ENCODE measurements at regions not wholly inside any gene's neighbourhood (a gene's known extent, or its start where the extent isn't known, plus 50 kb on each side); places are given as distances from the start of the nearest gene placed in this dataset.

- TF ChIP-seq, protein P1, sequence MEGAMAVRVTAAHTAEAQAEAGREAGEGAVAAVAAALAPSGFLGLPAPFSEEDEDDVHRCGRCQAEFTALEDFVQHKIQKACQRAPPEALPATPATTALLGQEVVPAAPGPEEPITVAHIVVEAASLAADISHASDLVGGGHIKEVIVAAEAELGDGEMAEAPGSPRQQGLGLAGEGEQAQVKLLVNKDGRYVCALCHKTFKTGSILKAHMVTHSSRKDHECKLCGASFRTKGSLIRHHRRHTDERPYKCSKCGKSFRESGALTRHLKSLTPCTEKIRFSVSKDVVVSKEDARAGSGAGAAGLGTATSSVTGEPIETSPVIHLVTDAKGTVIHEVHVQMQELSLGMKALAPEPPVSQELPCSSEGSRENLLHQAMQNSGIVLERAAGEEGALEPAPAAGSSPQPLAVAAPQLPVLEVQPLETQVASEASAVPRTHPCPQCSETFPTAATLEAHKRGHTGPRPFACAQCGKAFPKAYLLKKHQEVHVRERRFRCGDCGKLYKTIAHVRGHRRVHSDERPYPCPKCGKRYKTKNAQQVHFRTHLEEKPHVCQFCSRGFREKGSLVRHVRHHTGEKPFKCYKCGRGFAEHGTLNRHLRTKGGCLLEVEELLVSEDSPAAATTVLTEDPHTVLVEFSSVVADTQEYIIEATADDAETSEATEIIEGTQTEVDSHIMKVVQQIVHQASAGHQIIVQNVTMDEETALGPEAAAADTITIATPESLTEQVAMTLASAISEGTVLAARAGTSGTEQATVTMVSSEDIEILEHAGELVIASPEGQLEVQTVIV (IDR thresholded peaks at IDR 0.05; ENCODE audit: borderline replicate concordance, partially characterized antibody): no peak
Observed at GRCh38 chr1:244236101-244236500, 185.0 kb downstream of the ZBTB18 start (continued).

GRCh38 chr1:244236721-244237120 lies 185.6 kb downstream of the ZBTB18 start:
- ChIA-PET CTCF (no interaction called here), RAD21 (ENCODE audit: unreplicated experiment) (no interaction called here), POLR2A (no interaction called here), SMC1A (ENCODE audit: uncharacterized antibody, unreplicated experiment) (no interaction called here)
- ATAC-seq (no peak), DNase-seq (ENCODE audit: low read depth, low spot score) (no peak), FAIRE-seq (no peak)
- WGBS (ENCODE audit: insufficient coverage, insufficient replicate concordance, low lambda C conversion rate, missing lambda C conversion rate): 63% methylated on average over 7 of the region's 7 CpGs
- no peak overlapping the region for H2AFZ ChIP-seq (ENCODE audit: control insufficient read depth, low read depth, low read length)
- BruUV-seq (replicated peaks): no TSS peak
- no peaks in the 10 kb centered on the region for H4K20me1 ChIP-seq (ENCODE audit: control insufficient read depth, insufficient read depth)
- H3K27me3 ChIP-seq (replicated peaks in 1 of 2; ENCODE audit: control insufficient read depth in 2 of 2, insufficient read depth in 2 of 2, low read length in 1 of 2): no peaks in the 10 kb centered on the region
- H3K27ac ChIP-seq (ENCODE audit: control insufficient read depth, insufficient read depth): no peak overlapping the region
- in situ Hi-C loops (cut with MboI) (no loop called here), intact Hi-C loops (cut with micrococcal nuclease; ENCODE audit: unreplicated experiment) (no loop called here)
- no peak overlapping the region for H3K4me2 ChIP-seq (ENCODE audit: control insufficient read depth, insufficient read depth)
- H3K9ac ChIP-seq (ENCODE audit: control insufficient read depth, insufficient read depth, low read length): no peak overlapping the region
- no peak overlapping the region for H3K4me3 ChIP-seq
- H3K9me3 ChIP-seq (replicated peaks; ENCODE audit: control insufficient read depth, insufficient read depth, low read length): no peaks in the 10 kb centered on the region; the same call in 2 of the 3 replicates
- H3K4me1 ChIP-seq (ENCODE audit: control insufficient read depth, insufficient read depth, low read length): peaks cover 7% of the 10 kb centered on the region
- H3K36me3 ChIP-seq (ENCODE audit: control insufficient read depth in 2 of 2, insufficient read depth in 2 of 2, low read length in 1 of 2): no peaks in the 10 kb centered on the region
- no peak for TF ChIP-seq SREBF1 (IDR thresholded peaks at IDR 0.05; ENCODE audit: low read length)
- TF ChIP-seq IRF4 (IDR thresholded peaks at IDR 0.05; ENCODE audit: low read depth, low read length): no peak
- TF ChIP-seq JUNB (IDR thresholded peaks at IDR 0.05): no peak
- TF ChIP-seq BMI1 (IDR thresholded peaks at IDR 0.05; ENCODE audit: borderline replicate concordance): no peak
- TF ChIP-seq IKZF2 (IDR thresholded peaks at IDR 0.05): no peak
- TF ChIP-seq, protein P1 (IDR thresholded peaks at IDR 0.05; ENCODE audit: borderline replicate concordance, partially characterized antibody): no peak
- TF ChIP-seq SREBF2 (IDR thresholded peaks at IDR 0.05; ENCODE audit: low read length): no peak
- no peak for TF ChIP-seq STAT3 (IDR thresholded peaks at IDR 0.05; ENCODE audit: low read depth, low read length)
- no peak for TF ChIP-seq EED (IDR thresholded peaks at IDR 0.05; ENCODE audit: low read depth)
- no peaks in the 10 kb centered on the region for H3K79me2 ChIP-seq (ENCODE audit: control insufficient read depth, insufficient read depth, low read length)
